ENCODE measurements at regions not wholly inside any gene's neighbourhood (a gene's known extent, or its start where the extent isn't known, plus 50 kb on each side); places are given as distances from the start of the nearest gene placed in this dataset.

GRCh38 chr20:57759724-57760123 is 49.9 kb upstream of the PMEPA1 start:
- no peak overlapping the region for H2BK120ac ChIP-seq (ENCODE audit: low read depth, low read length)
- H3K4me1 ChIP-seq (ENCODE audit: control insufficient read depth, insufficient read depth, low read length) = no peaks in the 10 kb centered on the region
- no TSS peak for BruUV-seq (replicated peaks)
- H4K5ac ChIP-seq (ENCODE audit: low read depth, low read length) = no peak overlapping the region
- no peak overlapping the region for H2AK5ac ChIP-seq (ENCODE audit: low read depth, low read length)
- no peak overlapping the region for H2AK9ac ChIP-seq (replicated peaks; ENCODE audit: low read depth, low read length, poor library complexity)
- no peak overlapping the region for H3K4ac ChIP-seq (ENCODE audit: low read depth, low read length)
- H3K9ac ChIP-seq (ENCODE audit: low read depth, low read length) = no peak overlapping the region
- H3K14ac ChIP-seq (replicated peaks; ENCODE audit: low read depth, low read length) = no peak overlapping the region
- dilution Hi-C loops (cut with HindIII; ENCODE audit: low sequenced_read_pairs, unreplicated experiment) (no loop called here), intact Hi-C loops (cut with micrococcal nuclease) (no loop called here), in situ Hi-C loops (cut with MboI; ENCODE audit: low sequenced_read_pairs) (no loop called here)
- no peaks in the 10 kb centered on the region for H3K36me3 ChIP-seq (ENCODE audit: control insufficient read depth, insufficient read depth, low read length)
- no peak overlapping the region for H3K27ac ChIP-seq (ENCODE audit: insufficient read depth, low read length)
- no peak overlapping the region for H2BK5ac ChIP-seq (ENCODE audit: low read depth, low read length, poor library complexity, severe bottlenecking)
- H4K91ac ChIP-seq (ENCODE audit: insufficient read depth, low read depth, low read length) = no peak overlapping the region
- H3K27me3 ChIP-seq (ENCODE audit: control insufficient read depth, insufficient read depth, low read length) = peaks cover 10% of the 10 kb centered on the region
- DNase-seq (no peak), ATAC-seq (ENCODE audit: low read depth) (no peak)
- H3K56ac ChIP-seq (ENCODE audit: extremely low read depth, insufficient read depth, low read length) = no peak overlapping the region
- no peak overlapping the region for H4K8ac ChIP-seq (ENCODE audit: low read depth in 2 of 2, low read length in 2 of 2)
- peaks cover 7% of the 10 kb centered on the region for H3K9me3 ChIP-seq (ENCODE audit: control insufficient read depth, insufficient read depth, low read length)
- H3K4me3 ChIP-seq (ENCODE audit: insufficient read depth, low read depth, low read length) = no peak overlapping the region
- H3K79me1 ChIP-seq (ENCODE audit: low read depth in 1 of 2, low read length in 2 of 2) = no peaks in the 10 kb centered on the region
- H3K18ac ChIP-seq (ENCODE audit: low read depth, low read length) = no peak overlapping the region
- CTCF ChIA-PET = no interaction called here
- TF ChIP-seq CHD1 (IDR thresholded peaks at IDR 0.05; ENCODE audit: low read depth, low read length) (no peak), BHLHE40 (IDR thresholded peaks at IDR 0.05; ENCODE audit: low read depth, low read length) (no peak), USF2 (IDR thresholded peaks at IDR 0.05; ENCODE audit: low read depth, low read length) (no peak), FOS (IDR thresholded peaks at IDR 0.05; ENCODE audit: low read depth, low read length) (no peak), MAFK (IDR thresholded peaks at IDR 0.05; ENCODE audit: low read depth, low read length) (no peak), NFE2L2 (IDR thresholded peaks at IDR 0.05; ENCODE audit: low read depth, low read length) (no peak), POLR2A (IDR thresholded peaks at IDR 0.05; ENCODE audit: low read depth, low read length) (no peak), RAD21 (IDR thresholded peaks at IDR 0.05; ENCODE audit: low read length) (no peak), ELK1 (IDR thresholded peaks at IDR 0.05; ENCODE audit: borderline replicate concordance, low read depth, low read length) (no peak), MAZ (IDR thresholded peaks at IDR 0.05; ENCODE audit: borderline replicate concordance, low read depth, low read length) (no peak), RFX5 (IDR thresholded peaks at IDR 0.05; ENCODE audit: low read depth, low read length) (no peak)
- TF ChIP-seq, protein P1, sequence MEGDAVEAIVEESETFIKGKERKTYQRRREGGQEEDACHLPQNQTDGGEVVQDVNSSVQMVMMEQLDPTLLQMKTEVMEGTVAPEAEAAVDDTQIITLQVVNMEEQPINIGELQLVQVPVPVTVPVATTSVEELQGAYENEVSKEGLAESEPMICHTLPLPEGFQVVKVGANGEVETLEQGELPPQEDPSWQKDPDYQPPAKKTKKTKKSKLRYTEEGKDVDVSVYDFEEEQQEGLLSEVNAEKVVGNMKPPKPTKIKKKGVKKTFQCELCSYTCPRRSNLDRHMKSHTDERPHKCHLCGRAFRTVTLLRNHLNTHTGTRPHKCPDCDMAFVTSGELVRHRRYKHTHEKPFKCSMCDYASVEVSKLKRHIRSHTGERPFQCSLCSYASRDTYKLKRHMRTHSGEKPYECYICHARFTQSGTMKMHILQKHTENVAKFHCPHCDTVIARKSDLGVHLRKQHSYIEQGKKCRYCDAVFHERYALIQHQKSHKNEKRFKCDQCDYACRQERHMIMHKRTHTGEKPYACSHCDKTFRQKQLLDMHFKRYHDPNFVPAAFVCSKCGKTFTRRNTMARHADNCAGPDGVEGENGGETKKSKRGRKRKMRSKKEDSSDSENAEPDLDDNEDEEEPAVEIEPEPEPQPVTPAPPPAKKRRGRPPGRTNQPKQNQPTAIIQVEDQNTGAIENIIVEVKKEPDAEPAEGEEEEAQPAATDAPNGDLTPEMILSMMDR (conservative IDR thresholded peaks at IDR 0.05; ENCODE audit: low read depth, low read length) = no peak
- no peak overlapping the region for H2BK15ac ChIP-seq (ENCODE audit: low read depth, low read length)
- H3K9me1 ChIP-seq (ENCODE audit: insufficient read depth, low read length) = no peaks in the 10 kb centered on the region
- H2BK20ac ChIP-seq (ENCODE audit: low read depth, low read length) = no peak overlapping the region
- POLR2A ChIA-PET (ENCODE audit: unreplicated experiment) = no interaction called here
- no peak overlapping the region for H3K4me2 ChIP-seq (ENCODE audit: low read depth, low read length)
- H2AFZ ChIP-seq (replicated peaks; ENCODE audit: low read length, poor library complexity) = no peak overlapping the region
- no peaks in the 10 kb centered on the region for H4K20me1 ChIP-seq (ENCODE audit: insufficient read depth, low read length)
- no peak overlapping the region for H3K23ac ChIP-seq (ENCODE audit: low read depth, low read length)
- no CpG with 5 or more reads among the region's 4 CpGs for WGBS, 2 experiments (ENCODE audit: extremely low coverage in 2 of 2, insufficient read length in 1 of 2)

Data from IMR-90 (cell line).